Prostate gland (tissue), 2 donors: ENCODE measurements at regions not wholly inside any gene's neighbourhood (a gene's known extent, or its start where the extent isn't known, plus 50 kb on each side); places are given as distances from the start of the nearest gene placed in this dataset.

ENCODE experiments used
- POLR2A ChIP-seq: fragments of 450-650 bp; IDR thresholded peaks from one replicate; pipeline ENCODE4 v1.6.1; 2016; ENCODE audit warnings: antibody characterized with exemption, mild to moderate bottlenecking
- TF ChIP-seq, protein P1 (sequence below), 4 experiments: fragments of 200-600 bp in 2 of 4; fragments of 450-650 bp in 2 of 4; sonication (generic) in 2 of 4; IDR thresholded peaks; 1 replicate in 3 of 4; 2 replicates in 1 of 4; pipeline ENCODE4 v1.5.1; 2016 to 2019; ENCODE audit warnings: antibody characterized with exemption in 4 of 4, mild to moderate bottlenecking in 2 of 4, moderate library complexity in 2 of 4

DNA sequence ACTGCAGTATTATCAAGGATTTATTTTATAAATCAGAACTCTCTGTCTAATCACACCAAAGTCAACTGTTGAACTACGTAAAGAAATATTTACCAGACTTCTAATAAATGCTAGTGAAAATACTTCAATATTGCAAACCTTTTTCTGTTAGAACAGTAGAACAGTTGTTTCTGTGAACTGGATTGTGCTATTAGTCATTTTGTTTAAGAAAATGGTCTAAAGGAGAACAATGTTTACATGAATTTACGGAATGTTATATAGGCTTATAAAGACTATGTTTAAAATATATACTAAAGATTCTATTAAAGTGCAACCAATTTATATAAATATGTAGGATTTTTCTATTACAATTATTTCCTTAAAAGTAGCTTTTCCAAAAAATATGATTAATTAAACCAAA, 471.4 kb downstream of the FSCB start:
- TF ChIP-seq, protein P1, sequence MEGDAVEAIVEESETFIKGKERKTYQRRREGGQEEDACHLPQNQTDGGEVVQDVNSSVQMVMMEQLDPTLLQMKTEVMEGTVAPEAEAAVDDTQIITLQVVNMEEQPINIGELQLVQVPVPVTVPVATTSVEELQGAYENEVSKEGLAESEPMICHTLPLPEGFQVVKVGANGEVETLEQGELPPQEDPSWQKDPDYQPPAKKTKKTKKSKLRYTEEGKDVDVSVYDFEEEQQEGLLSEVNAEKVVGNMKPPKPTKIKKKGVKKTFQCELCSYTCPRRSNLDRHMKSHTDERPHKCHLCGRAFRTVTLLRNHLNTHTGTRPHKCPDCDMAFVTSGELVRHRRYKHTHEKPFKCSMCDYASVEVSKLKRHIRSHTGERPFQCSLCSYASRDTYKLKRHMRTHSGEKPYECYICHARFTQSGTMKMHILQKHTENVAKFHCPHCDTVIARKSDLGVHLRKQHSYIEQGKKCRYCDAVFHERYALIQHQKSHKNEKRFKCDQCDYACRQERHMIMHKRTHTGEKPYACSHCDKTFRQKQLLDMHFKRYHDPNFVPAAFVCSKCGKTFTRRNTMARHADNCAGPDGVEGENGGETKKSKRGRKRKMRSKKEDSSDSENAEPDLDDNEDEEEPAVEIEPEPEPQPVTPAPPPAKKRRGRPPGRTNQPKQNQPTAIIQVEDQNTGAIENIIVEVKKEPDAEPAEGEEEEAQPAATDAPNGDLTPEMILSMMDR (IDR thresholded peaks at IDR 0.05): no peak
- no peak for TF ChIP-seq POLR2A
